NCI-H446 (cell line): ENCODE measurements at regions not wholly inside any gene's neighbourhood (a gene's known extent, or its start where the extent isn't known, plus 50 kb on each side); places are given as distances from the start of the nearest gene placed in this dataset.
A peak's percentile ranks its signal among the peaks of the same experiment; 100 is the strongest.

ENCODE experiments used
- DNase-seq, 2 experiments: peaks; one replicate each; lab custom pipeline; 2025; lab: John Stamatoyannopoulos, UW

- DNase-seq = no peak
Measured at GRCh38 chr6:21816231-21816630, 222.7 kb downstream of the SOX4 start.

DNA sequence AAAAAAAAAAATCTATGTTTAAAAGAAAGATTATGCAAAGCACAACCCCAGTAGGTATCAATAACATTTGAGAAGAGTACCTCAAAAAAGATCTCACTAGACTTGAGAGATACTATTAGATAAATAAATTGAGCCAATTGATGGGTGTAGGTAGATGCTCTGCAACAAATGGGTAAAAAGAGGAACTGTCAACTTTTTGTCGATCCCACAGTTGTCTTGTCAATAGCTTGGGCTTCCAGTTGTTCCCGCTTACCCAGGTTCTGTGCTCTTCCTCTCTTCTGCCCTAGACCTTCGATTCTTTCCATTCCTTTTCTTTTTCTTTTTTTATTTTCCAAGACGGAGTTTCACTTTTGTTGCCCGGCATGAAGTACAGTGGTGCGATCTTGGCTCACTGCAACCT, 226.9 kb downstream of the SOX4 start:
- no peak for DNase-seq

GRCh38 chr6:21823371-21823770, 229.8 kb downstream of the SOX4 start:
- DNase-seq = no peak

DNA sequence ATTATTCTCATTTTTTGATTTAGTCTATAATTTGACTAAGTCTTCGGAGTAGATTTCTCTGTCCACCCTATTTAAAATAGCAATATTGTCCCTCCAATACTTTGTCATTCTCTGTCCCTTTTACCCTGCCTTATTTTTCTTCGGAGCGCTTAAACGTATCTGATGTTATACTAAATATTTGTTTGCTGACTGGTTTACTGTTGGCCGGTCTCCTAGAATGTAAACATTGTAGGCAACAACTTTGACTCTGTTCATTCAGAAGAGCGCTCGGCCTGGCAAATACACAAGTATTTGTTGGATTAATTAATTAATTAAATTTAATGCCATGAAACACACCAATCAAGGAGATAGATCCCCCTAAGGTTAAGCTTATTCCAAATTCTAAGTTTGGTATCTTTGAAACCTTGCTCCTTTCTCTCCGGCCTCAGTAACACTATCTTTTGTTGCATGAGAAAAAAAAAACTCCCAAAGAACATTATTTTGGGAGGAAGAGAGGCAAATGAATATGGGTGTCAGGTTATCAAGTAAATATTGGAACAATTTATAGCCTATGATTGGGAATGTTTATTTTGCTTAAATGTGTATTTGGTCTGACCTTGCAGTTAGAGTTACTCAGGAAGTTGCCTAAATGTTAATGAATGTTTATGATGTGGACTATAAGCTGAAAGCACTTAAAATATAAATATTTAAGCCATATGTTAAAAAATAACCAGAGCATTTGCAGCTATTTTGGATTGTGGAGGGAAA, 231.1 kb downstream of the SOX4 start:
- DNase-seq = no peak

DNA sequence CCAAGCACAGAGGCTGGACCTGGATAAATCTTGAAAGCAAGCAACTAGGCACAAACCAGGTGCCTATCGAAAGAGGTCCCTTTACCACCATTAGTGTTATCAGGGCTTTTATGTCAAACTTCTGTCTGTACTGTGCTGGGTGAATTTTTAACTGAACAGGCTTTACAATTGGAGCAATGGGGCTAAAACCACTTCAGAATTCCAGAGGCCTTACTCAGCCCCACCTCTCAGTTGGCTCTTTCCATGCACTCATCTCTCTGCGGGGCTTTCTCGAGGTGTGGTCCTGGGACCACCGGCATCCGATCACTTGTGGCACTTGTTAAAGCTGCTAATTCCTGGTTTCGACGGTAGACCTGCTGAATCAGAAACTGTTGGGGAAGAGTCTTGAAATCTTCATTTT, 232.5 kb downstream of the SOX4 start:
- DNase-seq = no peak

DNA sequence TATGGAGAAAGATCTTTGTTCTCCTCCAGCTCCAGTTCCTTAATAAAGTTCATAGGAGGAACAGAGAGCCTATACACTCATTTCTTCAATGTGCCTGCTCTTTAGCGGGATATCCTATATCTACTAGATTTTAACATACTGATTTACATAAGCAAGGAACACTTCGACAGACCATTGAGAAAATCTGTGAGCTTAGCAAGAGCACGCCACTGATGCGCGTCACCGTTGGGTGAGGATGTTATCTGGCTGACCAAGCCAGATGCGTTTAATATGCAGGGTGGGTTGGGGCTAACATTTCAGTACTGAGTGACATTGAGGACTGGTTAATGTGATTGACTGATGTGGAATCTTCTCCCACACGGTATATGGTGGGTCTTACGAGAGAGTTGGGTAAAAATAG, 233.4 kb downstream of the SOX4 start:
- no peak for DNase-seq

DNA sequence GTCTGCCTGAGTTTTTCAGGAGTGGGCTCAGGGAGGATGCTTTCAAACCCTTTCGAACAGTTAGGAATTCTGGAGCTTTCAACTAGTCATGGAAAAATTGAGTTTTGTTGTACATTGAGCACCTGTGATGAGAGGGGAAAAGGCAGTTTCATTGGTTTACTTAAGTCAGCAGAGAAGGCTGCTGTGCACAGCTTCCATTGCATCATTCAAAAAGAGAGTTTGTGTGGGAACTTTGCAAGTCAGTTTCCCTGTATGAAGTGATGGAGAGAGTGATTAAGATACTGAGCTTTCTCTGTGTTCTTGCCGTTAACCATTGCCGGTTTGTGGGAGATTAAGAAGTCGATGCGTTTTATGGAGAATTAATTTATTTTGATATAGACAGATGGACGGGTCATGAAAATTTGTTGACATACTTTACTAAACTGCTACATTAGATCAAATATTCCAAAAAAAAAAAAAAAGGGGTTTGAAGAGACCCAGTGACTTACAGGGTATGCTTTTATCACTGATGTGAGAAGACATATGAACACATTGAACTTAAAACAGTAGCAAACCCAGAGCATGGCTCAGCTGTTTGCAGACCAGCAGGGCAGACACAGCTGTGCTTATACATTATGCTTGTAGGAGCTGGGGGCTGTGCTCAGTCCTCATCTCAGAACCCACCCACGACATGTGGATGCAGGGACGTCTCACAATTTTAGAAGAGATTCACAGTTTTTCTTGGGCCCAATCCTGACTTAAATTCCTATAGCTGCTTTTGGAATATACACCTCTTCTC, 234.1 kb downstream of the SOX4 start:
- no peak for DNase-seq

GRCh38 chr6:21828704-21829103, 235.2 kb downstream of the SOX4 start:
- no peak for DNase-seq

DNA sequence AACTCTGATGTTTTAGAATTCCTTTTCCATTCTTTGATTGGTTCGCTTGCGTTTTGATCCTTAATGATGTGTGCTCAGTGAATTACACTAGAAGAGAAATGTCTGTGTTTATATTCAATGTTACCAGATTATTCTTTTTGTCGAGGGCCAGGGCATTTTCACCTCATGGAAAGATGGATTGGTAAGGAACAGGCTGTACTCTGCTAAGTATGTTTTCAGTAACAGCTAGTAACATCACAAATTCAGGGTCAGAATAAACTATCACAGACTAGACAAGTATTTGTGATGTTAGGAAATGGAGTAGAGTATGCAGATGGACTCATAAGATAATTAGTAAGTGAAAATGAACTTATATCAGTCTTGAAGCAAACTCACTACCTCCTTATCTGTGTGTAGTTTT, 235.6 kb downstream of the SOX4 start:
- DNase-seq = no peak

GRCh38 chr6:21831521-21832291, 238.2 kb downstream of the SOX4 start:
- peak in 1 of 2 experiments; percentile 15 for DNase-seq

DNA sequence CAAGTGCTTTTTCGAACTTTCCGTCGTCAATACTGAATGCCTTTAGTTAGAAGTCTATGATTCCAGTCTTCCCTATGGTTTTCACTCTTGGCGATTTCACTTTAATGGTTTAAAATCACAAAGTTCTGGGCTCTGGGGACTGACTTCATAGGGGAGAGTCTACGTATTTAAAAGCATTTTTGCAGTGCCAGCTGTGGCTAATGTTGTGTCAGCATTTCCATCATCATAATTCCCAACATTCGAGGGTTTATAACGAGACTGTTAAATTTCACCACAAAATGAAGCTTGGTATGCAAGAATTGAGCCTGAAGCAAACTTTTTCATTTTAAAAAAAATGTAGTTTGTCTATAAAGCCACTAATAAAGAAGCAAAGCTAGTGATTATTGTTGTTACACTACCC, 242.7 kb downstream of the SOX4 start:
- DNase-seq = no peak

GRCh38 chr6:21836772-21837425, 243.3 kb downstream of the SOX4 start:
- DNase-seq = no peak

DNA sequence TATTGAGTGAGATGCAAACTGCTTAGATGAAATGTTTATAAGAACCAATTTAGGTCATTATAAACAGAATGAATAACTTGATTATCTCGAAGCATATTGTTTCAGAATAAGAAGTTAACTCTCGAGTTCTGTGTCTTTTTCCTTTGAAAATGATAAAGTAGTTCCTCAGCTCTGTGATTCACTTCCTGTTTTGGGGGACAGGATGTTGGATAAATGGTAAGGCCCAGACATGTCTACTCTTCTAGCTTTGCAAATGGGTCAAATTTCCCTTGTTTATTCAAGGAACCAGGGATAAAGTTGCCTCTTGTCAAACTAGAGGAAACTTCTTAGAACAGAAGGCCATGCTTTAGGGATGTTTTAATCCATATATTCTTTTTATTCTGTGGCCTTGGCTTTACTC, 246.9 kb downstream of the SOX4 start:
- DNase-seq = no peak

DNA sequence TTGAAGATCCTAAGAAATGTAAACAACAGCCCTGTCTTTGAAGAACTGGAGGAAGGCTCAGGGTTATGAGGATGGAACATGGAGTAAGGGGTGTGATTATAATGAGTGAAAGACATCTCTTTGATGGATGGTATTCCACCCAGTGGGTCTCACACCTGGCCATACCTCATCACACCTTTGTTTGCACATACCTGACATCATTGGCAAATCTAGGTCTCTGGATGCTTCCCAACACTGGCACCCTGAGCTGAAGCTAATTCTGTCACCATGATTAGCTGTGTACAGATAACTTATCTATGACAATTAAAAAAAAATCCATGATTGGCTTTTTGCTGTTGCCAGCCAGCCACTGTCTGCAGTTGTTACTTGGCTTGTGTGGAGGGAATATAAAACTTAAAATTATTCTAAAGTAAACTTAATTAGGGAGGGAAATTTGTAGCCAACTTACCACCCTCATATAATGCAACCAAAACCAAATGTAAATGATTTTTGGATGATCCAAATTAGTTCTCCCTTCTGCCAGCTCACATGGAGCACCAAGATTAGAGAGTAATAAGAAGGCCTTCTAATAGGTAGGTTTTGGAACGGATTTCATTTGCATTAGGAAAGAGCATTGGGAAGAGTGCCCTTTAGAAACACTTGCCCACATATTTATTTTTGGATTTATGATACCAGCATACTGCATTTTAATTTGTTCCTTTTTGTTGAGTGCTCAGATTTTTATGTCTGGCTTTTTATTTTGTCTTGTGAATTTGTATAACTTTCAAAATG, 249.5 kb downstream of the SOX4 start:
- DNase-seq = peak; percentile 57 to 58

- DNase-seq = peak; percentile 29 to 66
Measured at GRCh38 chr6:21844120-21844917, 250.8 kb downstream of the SOX4 start.

DNA sequence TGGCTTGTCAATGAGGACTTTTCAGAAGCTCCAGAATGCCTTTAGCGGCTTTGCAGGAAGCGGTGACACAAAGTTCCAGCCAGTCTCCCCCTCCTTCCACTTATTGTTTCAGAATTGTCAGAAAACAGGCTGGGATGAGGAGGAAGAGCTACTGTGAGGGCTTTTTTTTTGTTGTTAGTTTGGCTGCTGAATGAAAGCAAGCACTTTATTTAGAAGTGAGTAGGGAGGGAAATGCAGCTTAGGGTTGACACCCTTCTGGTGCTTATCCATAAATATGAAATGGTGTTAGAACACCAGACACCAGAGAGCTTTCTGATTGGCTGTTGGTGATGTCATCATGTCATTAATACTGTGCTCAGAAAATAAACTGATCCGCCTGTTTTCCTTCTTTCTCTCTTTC, 251.5 kb downstream of the SOX4 start:
- DNase-seq = peak; percentile 25 to 42

- DNase-seq = no peak
Measured at GRCh38 chr6:21845439-21846140, 252.0 kb downstream of the SOX4 start.

DNA sequence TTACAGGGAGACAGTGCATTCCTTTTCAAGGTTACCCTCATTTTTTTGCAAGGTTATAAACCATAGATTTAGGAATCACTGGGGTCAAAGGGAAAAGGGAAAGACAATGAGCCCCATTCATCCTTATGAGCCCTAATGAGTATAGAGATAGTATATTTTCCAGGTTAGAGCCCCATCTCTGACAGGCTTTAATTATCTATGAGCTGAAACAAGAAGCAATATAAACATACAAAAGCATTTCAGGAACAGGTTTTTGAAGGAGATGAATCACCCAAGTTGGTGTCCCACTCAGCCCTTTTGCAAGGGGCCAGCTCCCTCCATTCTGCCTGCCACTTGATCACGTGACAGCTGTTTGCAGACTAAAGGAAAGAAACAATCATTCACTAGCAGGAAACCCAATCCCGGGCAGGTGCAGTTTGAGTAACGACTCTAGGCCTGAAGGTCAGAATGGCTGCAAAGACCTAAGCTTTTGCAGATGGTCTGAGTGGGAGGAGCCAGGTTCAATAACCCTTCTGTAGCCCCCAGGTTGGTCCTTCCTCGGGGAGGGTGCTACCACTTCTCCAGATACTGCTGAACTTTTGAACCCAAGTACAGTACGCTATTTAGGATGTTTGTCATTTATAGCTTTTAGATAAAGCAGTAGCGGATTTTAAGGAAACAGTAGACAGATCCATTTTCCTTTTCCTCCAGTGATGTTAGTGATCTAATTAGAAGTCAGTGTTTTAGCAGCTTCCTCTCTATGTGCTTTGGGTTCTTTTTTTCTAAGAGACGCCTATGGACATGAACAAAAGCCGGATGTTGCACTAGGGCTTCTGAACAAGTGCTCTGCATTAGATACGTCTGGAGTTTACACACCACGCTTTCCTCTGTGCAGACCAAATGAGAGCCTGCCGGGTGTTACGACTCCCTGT, 253.2 kb downstream of the SOX4 start:
- DNase-seq = no peak
